ENCODE measurements at regions not wholly inside any gene's neighbourhood (a gene's known extent, or its start where the extent isn't known, plus 50 kb on each side); places are given as distances from the start of the nearest gene placed in this dataset.

- DNase-seq (ENCODE audit: low spot score) = no peak
Measured at GRCh38 chr4:100083289-100083688, 107.0 kb downstream of the DDIT4L start.

DNA sequence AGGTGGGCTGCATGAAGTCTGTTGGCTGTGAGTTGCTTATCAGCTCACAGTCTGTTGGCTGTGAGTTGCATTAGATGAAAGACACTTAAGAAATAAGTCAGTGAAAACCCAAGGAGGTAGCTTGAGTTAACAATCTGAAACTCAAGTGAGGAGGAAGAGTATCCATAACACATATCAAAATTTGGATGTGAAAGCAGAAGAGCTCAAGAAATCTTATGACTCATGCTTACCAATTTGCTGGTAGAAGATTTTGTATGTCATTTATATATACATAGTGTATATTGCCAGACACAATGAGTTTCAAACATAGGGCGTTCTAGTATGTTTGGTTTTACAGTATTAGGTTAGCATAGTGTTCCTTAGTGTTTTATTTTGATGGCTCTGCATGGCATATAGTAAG lies 107.4 kb downstream of the DDIT4L start:
- no peak for DNase-seq (ENCODE audit: low spot score)

GRCh38 chr4:100081491-100081890 lies 108.8 kb downstream of the DDIT4L start:
- DNase-seq (ENCODE audit: low spot score) = no peak

DNA sequence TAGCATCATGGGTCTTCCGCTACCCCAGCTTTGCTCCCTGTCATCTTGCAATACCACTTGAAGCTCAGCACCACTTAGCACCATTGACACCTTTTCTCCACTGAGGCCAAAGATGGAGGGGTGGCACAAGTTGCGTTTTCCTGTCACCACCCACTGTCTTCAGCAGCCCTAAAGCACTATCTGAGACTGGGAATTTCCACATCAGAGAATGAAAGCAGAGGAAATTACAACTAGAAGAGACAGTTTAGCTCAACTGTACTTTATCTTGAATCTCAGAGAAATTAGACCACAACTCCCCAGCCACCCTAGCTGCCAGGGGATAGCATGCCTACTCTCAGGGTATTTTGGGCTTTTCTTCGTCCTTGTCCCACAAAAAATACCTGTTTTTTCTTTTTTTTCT lies 111.0 kb downstream of the DDIT4L start:
- no peak for DNase-seq (ENCODE audit: low spot score)

DNA sequence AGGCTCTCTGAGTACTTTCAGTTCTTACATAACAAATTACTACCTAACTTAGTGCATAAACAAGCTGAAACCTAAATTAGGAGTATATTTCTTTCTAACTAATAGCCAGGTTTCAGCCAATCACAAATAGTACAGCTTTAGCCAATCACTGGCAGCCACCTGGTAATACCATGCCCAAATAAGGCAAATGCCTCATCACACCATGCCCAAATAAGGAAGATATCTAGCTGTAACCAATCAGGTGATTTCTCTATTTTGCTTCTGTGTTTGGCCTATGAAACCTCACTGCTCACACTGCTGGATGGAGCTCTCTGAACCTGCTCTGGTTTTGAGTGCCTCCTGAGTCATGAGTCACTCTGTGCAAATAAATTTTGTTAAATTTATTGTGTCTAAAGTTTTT lies 113.5 kb downstream of the DDIT4L start:
- no peak for DNase-seq (ENCODE audit: low spot score)

- DNase-seq (ENCODE audit: low spot score) = no peak
Measured at GRCh38 chr4:100075486-100076270, 114.6 kb downstream of the DDIT4L start.

DNA sequence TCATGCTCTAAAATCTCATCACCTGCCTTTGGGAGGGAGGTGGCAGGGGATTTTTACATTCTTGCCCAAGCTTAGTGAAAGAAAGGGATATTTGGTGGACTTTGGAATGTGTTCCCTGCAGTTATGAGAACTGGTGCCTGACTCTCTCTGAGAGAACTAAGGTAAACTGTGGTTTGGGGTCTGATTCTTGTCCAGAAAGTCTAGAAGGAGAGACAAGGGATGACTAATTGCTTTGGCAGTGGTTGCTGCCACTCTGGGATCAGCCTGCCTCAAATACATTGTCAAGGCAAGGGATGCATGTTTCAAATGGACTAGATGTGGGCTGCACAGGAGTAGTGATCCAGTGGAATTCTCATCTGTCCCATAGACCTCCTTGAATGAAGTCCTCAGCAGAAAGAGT lies 115.2 kb downstream of the DDIT4L start:
- DNase-seq (ENCODE audit: low spot score) = no peak

DNA sequence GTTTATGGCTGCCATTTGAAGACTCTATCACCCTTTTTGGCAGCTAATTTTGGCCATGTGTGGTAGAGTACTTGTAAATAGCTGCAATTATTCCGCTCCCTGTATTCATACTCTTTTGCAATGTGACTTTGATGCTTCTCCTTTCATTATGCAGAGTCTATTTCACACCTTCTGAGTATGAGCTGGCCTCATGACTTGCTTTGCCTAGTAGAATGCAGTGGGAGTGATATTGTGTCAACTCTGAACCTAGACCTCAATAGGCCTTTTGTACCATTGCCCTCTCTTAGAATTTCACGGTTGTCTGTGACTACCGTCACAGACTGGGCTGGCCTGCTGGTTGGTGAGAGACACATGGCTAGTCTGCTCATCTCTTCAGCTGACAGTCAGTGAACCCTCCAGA lies 118.8 kb downstream of the DDIT4L start:
- no peak for DNase-seq (ENCODE audit: low spot score)

GRCh38 chr4:100070868-100071267 lies 119.4 kb downstream of the DDIT4L start:
- DNase-seq (ENCODE audit: low spot score) = no peak

DNA sequence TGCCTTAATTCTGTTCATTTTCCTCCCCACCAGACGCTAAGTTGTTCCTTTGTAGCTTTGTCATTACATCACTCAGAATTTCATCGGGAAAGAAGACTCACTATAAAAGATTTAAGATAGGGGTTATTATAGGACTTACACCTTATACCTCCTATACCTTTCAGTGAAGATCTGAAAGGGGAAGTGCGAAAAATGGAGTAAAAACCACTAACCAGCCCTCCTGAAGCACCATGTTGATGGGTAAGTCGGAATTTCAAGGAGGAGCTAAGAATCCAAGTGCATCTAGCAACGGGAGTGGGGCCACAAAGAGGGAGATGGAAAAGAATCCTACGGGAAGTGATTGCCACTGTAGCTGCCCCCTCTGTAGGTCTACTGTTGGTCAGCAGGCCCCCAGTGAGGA lies 119.1 kb upstream of the H2AZ1 start:
- DNase-seq (ENCODE audit: low spot score) = no peak

DNA sequence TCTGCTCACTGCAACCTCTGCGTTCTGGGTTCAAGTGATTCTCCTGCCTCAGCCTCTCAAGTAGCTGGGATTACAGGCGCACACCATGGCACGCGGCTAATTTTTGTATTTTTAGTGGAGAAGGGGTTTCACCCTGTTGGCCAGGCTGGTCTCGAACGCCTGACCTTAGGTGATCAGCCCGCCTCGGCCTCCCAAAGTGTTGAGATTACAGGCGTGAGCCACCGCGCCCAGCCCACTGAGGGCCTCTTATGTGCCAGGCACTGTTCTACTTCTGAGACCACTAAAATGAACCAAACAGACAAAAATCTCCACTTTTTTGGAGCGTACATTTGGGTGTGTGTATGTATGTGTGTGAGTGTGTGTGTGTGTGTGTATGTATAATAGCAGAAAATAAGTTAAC lies 117.2 kb upstream of the H2AZ1 start:
- DNase-seq (ENCODE audit: low spot score) = no peak

DNA sequence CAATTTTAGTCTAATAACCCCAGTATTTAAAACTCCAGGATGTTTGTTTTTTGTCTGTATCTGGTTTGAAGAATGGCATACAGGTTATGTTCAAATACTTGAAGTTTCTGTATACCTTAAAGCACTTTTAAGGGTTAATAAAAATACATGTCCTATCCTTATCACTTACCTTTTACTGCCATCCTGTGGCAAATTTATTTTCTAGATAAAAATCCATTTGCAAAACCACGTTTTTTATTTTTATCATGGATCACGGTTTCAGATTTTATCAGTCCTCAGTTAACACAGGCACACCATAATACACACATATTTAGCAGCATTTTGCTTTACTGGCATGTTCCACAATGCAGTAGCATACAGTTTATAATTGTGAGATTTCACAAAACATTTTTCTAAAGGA lies 113.3 kb upstream of the H2AZ1 start:
- DNase-seq (ENCODE audit: low spot score) = no peak

DNA sequence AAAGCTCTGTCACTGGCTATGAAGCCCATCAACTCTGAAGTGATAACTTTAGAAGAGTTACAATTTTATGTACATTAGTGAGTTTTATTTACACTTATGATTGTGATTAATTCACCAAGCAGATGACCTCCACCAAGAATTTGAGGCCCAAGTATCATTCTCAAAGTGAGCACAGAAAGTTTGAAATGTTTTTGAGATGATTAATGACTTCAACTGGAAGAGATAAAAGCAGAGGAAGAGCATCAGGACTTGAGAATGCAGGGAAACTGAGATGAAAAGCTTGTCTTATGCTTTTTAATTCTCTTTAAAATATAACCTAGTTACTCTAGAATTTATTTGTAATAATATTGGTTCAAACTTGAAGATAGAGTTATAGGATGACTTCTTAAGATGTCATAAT lies 112.8 kb upstream of the H2AZ1 start:
- no peak for DNase-seq (ENCODE audit: low spot score)

DNA sequence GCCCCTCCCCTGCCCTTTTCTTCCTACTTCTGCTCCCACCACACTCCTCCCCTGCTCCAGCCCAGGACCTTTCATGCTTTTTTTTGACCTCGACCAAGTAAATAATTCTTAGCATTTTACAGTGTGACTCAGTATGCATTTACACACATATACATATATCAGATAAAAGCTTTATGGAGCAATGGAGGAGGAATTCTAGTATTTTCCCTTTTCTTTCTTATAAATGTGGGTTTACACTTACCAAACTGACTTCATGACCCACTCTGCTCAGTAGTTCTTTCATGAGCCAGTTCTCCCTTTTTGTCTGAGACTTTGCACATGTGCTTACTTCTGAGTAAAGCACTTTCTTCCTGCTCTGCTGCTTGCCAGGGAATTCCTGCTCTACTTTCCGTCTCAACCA lies 111.8 kb upstream of the H2AZ1 start:
- DNase-seq (ENCODE audit: low spot score) = no peak

DNA sequence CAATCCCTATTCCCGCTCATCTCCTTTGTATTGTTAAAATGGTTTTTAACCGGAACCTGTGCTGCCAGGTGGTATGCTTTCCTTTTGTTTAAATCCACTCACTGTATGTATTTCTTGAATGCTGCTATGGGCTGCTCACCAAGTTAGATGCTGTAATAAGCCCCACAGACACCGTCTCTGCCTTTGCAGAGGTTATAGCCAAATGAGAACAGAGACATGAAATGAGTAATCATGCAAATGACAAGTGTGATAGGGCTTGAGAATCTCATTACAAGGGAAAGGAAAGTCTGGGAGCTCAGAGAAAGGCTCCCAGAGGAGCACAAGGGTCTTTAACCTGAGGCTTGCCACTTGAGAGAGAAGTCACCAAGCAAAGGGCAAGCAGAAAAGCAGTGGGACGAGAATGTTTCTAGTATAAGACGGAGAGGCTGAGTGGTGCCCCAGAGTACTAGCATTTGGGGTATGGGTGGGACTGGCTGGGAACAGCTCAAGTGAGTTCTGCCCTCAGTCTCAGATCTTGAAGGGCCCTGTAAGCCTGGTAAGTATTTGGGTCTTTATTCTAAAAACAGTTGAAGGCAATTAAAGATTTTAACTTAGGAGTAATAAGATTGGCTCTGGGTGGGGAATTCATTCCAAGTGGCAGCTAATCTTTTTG lies 110.8 kb upstream of the H2AZ1 start:
- DNase-seq (ENCODE audit: low spot score) = no peak

- DNase-seq (ENCODE audit: low spot score) = no peak
Measured at GRCh38 chr4:100059467-100059866, 109.4 kb upstream of the H2AZ1 start.

GRCh38 chr4:100056701-100057100 lies 106.6 kb upstream of the H2AZ1 start:
- no peak for DNase-seq (ENCODE audit: low spot score)

- DNase-seq (ENCODE audit: low spot score) = no peak
Measured at GRCh38 chr4:100054071-100054470, 104.0 kb upstream of the H2AZ1 start.

DNA sequence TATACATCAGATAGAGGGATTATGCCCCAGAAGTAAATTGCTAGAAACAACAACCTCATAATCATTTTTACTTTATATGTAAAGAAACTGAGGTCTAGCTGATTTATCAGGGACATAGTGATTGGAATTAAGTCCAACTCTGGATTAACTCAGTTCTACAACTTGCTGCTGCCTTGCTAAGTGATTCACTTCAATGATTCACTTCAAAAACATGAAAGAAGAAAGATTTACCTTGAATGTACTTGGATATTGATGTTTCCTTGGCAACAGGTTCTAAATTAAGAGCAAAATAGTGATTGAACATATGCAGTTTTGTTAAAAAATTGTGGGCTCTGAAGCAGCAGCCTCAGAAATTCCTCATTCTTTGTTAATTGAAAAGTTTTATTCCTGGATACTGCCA lies 99.8 kb upstream of the H2AZ1 start:
- no peak for DNase-seq (ENCODE audit: low spot score)

DNA sequence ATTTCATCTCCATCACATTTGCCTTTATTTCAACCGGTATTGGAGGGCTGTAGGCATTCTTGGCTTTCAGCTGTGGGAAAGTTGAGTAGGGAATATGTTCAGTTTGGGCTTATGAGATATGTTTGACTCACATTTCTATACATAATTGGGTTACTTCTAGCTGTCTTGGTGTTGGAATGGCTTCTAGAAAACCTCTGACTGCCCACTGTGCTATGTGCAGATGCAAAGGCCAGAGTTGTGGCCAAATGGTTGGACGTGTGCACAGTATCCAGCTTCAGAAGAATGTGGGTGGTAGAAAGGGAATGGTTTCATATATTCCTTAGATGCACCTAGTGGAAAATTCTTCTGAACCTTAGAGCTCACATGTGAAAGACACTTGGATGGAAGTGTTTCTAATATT lies 92.6 kb upstream of the H2AZ1 start:
- no peak for DNase-seq (ENCODE audit: low spot score)

- DNase-seq (ENCODE audit: low spot score) = no peak
Measured at GRCh38 chr4:100042235-100042634, 92.2 kb upstream of the H2AZ1 start.

GRCh38 chr4:100041646-100042045 lies 91.6 kb upstream of the H2AZ1 start:
- no peak for DNase-seq (ENCODE audit: low spot score)

DNA sequence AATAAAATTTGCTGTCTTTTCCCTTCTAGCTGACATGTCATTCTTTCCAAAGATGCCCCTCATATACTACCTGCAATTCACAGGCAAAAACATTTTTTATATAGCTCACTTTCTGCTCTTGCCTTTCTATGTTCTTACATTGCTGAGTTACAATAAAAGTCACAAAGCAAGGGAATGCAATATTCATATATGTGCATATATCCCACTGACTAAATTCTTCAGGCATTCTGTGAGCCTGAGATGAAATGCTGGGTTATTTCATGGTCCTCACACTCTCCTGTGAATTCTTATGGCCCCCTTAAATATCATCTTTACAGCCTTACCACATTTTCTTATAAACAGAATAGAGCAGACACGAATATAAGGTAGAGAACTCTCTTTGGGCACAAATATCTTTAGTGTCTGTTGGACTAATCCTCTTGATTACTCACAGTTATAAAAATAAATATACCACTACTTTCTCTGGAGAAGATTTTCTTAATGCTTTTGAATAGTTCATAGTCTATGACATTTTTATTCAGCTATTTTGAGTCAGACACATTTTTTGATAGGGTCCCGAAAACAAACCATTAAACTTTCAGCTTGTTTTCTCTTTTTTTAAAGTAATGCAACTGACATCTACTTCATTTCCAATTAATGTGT lies 84.1 kb upstream of the H2AZ1 start:
- no peak for DNase-seq (ENCODE audit: low spot score)

DNA sequence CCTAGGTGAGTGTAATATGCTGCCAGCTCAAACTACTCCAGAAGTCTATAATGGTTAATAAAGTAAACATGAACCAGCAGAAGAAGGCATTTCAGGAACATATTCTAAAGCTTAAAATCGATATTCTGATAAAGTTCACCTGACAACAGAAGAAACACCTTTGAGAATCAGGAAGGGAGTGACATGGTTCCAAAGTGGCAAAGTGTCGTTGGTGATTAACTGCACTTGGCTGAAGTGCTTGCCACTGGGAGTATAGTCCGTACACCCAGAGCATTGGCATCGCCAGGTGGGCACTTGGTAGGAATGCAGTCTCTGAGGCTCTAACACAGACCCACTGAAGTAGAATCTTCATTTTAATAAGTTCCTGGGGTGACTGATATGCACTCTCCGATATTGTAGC lies 76.0 kb upstream of the H2AZ1 start:
- no peak for DNase-seq (ENCODE audit: low spot score)

Data from D341Med (cell line).